PC-3 (cell line): ENCODE measurements at regions not wholly inside any gene's neighbourhood (a gene's known extent, or its start where the extent isn't known, plus 50 kb on each side); places are given as distances from the start of the nearest gene placed in this dataset. TPM values are rescaled to one million over a fixed set of nuclear protein-coding genes. Genes with fewer than 3 reads are reported as not detected.

Experiments used
- ATAC-seq: fragments of 200-7000 bp; cut with Tn5 transposase; 2 replicates; pipeline ENCODE4 v1.9.1; 2020; ENCODE audit warnings: mild to moderate bottlenecking, moderate library complexity
- BruUV-seq: library from RNA; stranded (reverse); fragments of 400-500 nt; replicated peaks from 2 replicates; lab custom pipeline; 2021; lab: Mats Ljungman, UMichigan
- CTCF ChIA-PET: fragments of 300-600 bp; sonication (Branson Sonifier 250); formaldehyde crosslinking; loops from one replicate; lab custom pipeline; 2022; ENCODE audit warnings: antibody characterized with exemption; lab: Charles Lee
- POLR2A ChIA-PET: fragments of 300-600 bp; sonication (Branson Sonifier 250); formaldehyde crosslinking; loops from one replicate; lab custom pipeline; 2022; ENCODE audit warnings: antibody characterized with exemption; ENCODE audit not compliant: unreplicated experiment; lab: Charles Lee
- DNase-seq: peaks from one replicate; pipeline ENCODE4 v3.0.0-alpha.2; 2015
- H2AFZ ChIP-seq: fragments of 300-600 bp; sonication (generic); 2 replicates; pipeline ENCODE4 v1.6.0; 2016; ENCODE audit warnings: antibody characterized with exemption, low read length
- H3F3A ChIP-seq: fragments of 300-600 bp; sonication (generic); one replicate; pipeline ENCODE4 v1.6.0; 2017; ENCODE audit warnings: antibody characterized with exemption, low read length, control low read depth, mild to moderate bottlenecking; ENCODE audit not compliant: unreplicated experiment
- H3K27ac ChIP-seq: fragments of 300-600 bp; sonication (generic); 2 replicates; pipeline ENCODE4 v1.5.1; 2016; ENCODE audit warnings: mild to moderate bottlenecking, low read length
- H3K27me3 ChIP-seq: fragments of 300-600 bp; sonication (generic); 2 replicates; pipeline ENCODE4 v1.6.1; 2016; ENCODE audit warnings: low read length, mixed read lengths
- H3K36me3 ChIP-seq: fragments of 300-600 bp; sonication (generic); 2 replicates; pipeline ENCODE4 v1.6.1; 2016; ENCODE audit warnings: low read depth, mixed run types, low read length, mixed read lengths
- H3K4me1 ChIP-seq: fragments of 300-600 bp; sonication (generic); 2 replicates; pipeline ENCODE4 v1.5.1; 2016; ENCODE audit warnings: low read length; ENCODE audit not compliant: insufficient read depth
- H3K4me2 ChIP-seq: fragments of 300-600 bp; sonication (generic); 2 replicates; pipeline ENCODE4 v1.6.0; 2016; ENCODE audit warnings: low read length
- H3K4me3 ChIP-seq: fragments of 300-600 bp; sonication (generic); 2 replicates; pipeline ENCODE4 v1.5.1; 2016; ENCODE audit warnings: mild to moderate bottlenecking, low read length, mixed read lengths
- H3K79me2 ChIP-seq: fragments of 300-600 bp; sonication (generic); 2 replicates; pipeline ENCODE4 v1.6.1; 2017; ENCODE audit warnings: low read length, mixed read lengths
- H3K9ac ChIP-seq: fragments of 300-600 bp; sonication (generic); 2 replicates; pipeline ENCODE4 v1.6.0; 2016; ENCODE audit warnings: mild to moderate bottlenecking, low read length
- H3K9me2 ChIP-seq: fragments of 300-600 bp; sonication (generic); replicated peaks from 2 replicates; pipeline ENCODE4 v1.6.1; 2016; ENCODE audit warnings: mixed run types, low read length, mixed read lengths
- H3K9me3 ChIP-seq: fragments of 300-600 bp; sonication (generic); 2 replicates; pipeline ENCODE4 v1.6.1; 2016; ENCODE audit warnings: low read length, mixed read lengths
- H4K20me1 ChIP-seq: fragments of 300-600 bp; sonication (generic); 2 replicates; pipeline ENCODE4 v1.6.1; 2016; ENCODE audit warnings: low read length, mixed read lengths
- CTCF ChIP-seq: fragments of 300-600 bp; sonication (generic); conservative IDR thresholded peaks from 2 replicates; pipeline ENCODE4 v1.5.1; 2017; ENCODE audit warnings: antibody characterized with exemption, low read depth, mild to moderate bottlenecking, low read length
- EZH2 ChIP-seq: fragments of 300-600 bp; sonication (generic); IDR thresholded peaks from one replicate; pipeline ENCODE4 v1.6.1; 2017; ENCODE audit warnings: antibody characterized with exemption, mild to moderate bottlenecking, low read length; ENCODE audit not compliant: unreplicated experiment
- EZH2phosphoT487 ChIP-seq: fragments of 300-600 bp; sonication (generic); IDR thresholded peaks from 2 replicates; pipeline ENCODE4 v1.6.1; 2018; ENCODE audit warnings: mild to moderate bottlenecking, antibody characterized with exemption, low read length, borderline replicate concordance
- intact Hi-C: fragments of 100-400 bp; cut with micrococcal nuclease; formaldehyde crosslinking; loops from 2 replicates; pipeline ENCODE4 v1.9.0; 2023
- microRNA-seq: library from miRNA; unstranded; fragments of <30 nt; microRNA quantifications from one replicate; pipeline ENCODE4 v1.1.0, GENCODE V29; 2020; ENCODE audit not compliant: unreplicated experiment

- H3K4me3 ChIP-seq: no peak overlapping the region
- DNase-seq: no peak
- no peak overlapping the region for H3K4me2 ChIP-seq
- TF ChIP-seq CTCF (no peak), EZH2 (no peak), EZH2phosphoT487 (no peak)
- H2AFZ ChIP-seq: no peak overlapping the region
- POLR2A ChIA-PET: no interaction called here
- BruUV-seq: no TSS peak
- no peak overlapping the region for H3K9ac ChIP-seq
- H3F3A ChIP-seq: no peaks in the 10 kb centered on the region
- ATAC-seq: no peak
- intact Hi-C loops: no loop called here
- H4K20me1 ChIP-seq: no peaks in the 10 kb centered on the region
- H3K9me2 ChIP-seq: no peaks in the 10 kb centered on the region
- peaks cover 25% of the 10 kb centered on the region for H3K4me1 ChIP-seq
- H3K9me3 ChIP-seq: no peaks in the 10 kb centered on the region
- no peaks in the 10 kb centered on the region for H3K36me3 ChIP-seq
- peak overlapping the region; percentile 69 for H3K27ac ChIP-seq
- CTCF ChIA-PET: no interaction called here
- no peaks in the 10 kb centered on the region for H3K79me2 ChIP-seq
- no peaks in the 10 kb centered on the region for H3K27me3 ChIP-seq
Measured at GRCh38 chr13:44321961-44322360, 51.7 kb upstream of the SERP2 start.

GRCh38 chr13:44322928-44323327 is 50.7 kb upstream of the SERP2 start:
- peaks cover 17% of the 10 kb centered on the region for H3K4me1 ChIP-seq
- H2AFZ ChIP-seq: no peak overlapping the region
- peak; percentile 65 for DNase-seq
- H3K4me2 ChIP-seq: peak overlapping the region; percentile 26; the same call in 1 of the 2 replicates
- H3K27ac ChIP-seq: peak overlapping the region; percentile 69
- peak overlapping the region; percentile 35 for H3K9ac ChIP-seq
- no peaks in the 10 kb centered on the region for H3K79me2 ChIP-seq
- intact Hi-C loops: no loop called here
- ATAC-seq: peak; percentile 60
- CTCF ChIA-PET: no interaction called here
- H3K9me3 ChIP-seq: no peaks in the 10 kb centered on the region
- TF ChIP-seq EZH2phosphoT487 (no peak), CTCF (no peak)
- no peaks in the 10 kb centered on the region for H3K36me3 ChIP-seq
- no peaks in the 10 kb centered on the region for H3F3A ChIP-seq
- H4K20me1 ChIP-seq: no peaks in the 10 kb centered on the region
- BruUV-seq: no TSS peak
- no peak overlapping the region for H3K4me3 ChIP-seq
- H3K27me3 ChIP-seq: no peaks in the 10 kb centered on the region
- POLR2A ChIA-PET: interaction anchor here (1.0 kb wide), 1 partner anchor 114 kb away, joined by 3 read pairs; no protein-coding TSS in a partner anchor
- no peaks in the 10 kb centered on the region for H3K9me2 ChIP-seq

GRCh38 chr13:44323754-44324153 is 49.9 kb upstream of the SERP2 start:
- POLR2A ChIA-PET: no interaction called here
- H3K4me1 ChIP-seq: peaks cover 17% of the 10 kb centered on the region
- H3K27ac ChIP-seq: peak overlapping the region; percentile 69
- H3K4me3 ChIP-seq: no peak overlapping the region
- H3K9ac ChIP-seq: no peak overlapping the region
- no peak overlapping the region for H3K4me2 ChIP-seq
- ATAC-seq (no peak), DNase-seq (no peak)
- no peaks in the 10 kb centered on the region for H3F3A ChIP-seq
- no peaks in the 10 kb centered on the region for H4K20me1 ChIP-seq
- TF ChIP-seq CTCF (no peak), EZH2phosphoT487 (no peak)
- no TSS peak for BruUV-seq
- H3K27me3 ChIP-seq: no peaks in the 10 kb centered on the region
- H3K79me2 ChIP-seq: no peaks in the 10 kb centered on the region
- intact Hi-C loops: no loop called here
- no peaks in the 10 kb centered on the region for H3K9me2 ChIP-seq
- no peaks in the 10 kb centered on the region for H3K36me3 ChIP-seq
- no peak overlapping the region for H2AFZ ChIP-seq
- CTCF ChIA-PET: no interaction called here
- no peaks in the 10 kb centered on the region for H3K9me3 ChIP-seq

Small RNA genes lying in the stretch of these regions (microRNA-seq; reads per million reads assigned to microRNA genes)
- not detected for gene MIR8079
